ENCODE measurements at regions not wholly inside any gene's neighbourhood (a gene's known extent, or its start where the extent isn't known, plus 50 kb on each side); places are given as distances from the start of the nearest gene placed in this dataset.

GRCh38 chr22:47739291-47740015, 977.0 kb downstream of the TBC1D22A start:
- TF ChIP-seq, protein P1, sequence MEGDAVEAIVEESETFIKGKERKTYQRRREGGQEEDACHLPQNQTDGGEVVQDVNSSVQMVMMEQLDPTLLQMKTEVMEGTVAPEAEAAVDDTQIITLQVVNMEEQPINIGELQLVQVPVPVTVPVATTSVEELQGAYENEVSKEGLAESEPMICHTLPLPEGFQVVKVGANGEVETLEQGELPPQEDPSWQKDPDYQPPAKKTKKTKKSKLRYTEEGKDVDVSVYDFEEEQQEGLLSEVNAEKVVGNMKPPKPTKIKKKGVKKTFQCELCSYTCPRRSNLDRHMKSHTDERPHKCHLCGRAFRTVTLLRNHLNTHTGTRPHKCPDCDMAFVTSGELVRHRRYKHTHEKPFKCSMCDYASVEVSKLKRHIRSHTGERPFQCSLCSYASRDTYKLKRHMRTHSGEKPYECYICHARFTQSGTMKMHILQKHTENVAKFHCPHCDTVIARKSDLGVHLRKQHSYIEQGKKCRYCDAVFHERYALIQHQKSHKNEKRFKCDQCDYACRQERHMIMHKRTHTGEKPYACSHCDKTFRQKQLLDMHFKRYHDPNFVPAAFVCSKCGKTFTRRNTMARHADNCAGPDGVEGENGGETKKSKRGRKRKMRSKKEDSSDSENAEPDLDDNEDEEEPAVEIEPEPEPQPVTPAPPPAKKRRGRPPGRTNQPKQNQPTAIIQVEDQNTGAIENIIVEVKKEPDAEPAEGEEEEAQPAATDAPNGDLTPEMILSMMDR (IDR thresholded peaks at IDR 0.05): no peak
- no peak for TF ChIP-seq ZFX (IDR thresholded peaks at IDR 0.05; ENCODE audit: borderline replicate concordance)
